ENCODE measurements at regions not wholly inside any gene's neighbourhood (a gene's known extent, or its start where the extent isn't known, plus 50 kb on each side); places are given as distances from the start of the nearest gene placed in this dataset.
A peak's percentile ranks its signal among the peaks of the same experiment; 100 is the strongest.

DNA sequence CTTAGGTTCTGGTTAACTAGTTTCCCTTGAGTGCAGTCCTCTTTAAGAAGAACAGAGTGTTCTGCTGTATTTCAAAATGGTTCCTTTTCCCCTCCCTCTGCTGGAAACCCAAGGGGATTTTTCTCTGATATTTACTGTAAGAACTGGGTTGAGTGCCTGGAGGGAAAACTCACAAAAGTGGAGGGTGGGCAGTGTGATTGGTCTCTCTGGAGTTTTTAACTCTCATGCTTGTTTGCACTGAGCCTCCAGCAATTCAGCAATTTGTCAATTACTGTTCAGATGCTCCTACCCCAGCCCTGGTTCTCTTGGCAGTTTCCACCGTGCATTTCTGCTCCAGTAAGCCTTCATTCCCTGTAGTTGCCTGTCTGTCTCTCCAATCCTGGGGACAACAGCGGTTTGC, 273.4 kb upstream of the SORCS1 start:
- peaks cover 1% of the 10 kb centered on the region for H3K9me3 ChIP-seq (ENCODE audit: control insufficient read depth, low read length)
- no peaks in the 10 kb centered on the region for H3K27me3 ChIP-seq (ENCODE audit: control insufficient read depth in 1 of 2, insufficient read depth in 2 of 2, low read length in 1 of 2)
- no peak overlapping the region for H3K4me3 ChIP-seq (ENCODE audit: low read length in 2 of 2)
- no peaks in the 10 kb centered on the region for H3K36me3 ChIP-seq (ENCODE audit: control insufficient read depth in 1 of 2, insufficient read depth in 2 of 2, low read length in 1 of 2)
- intact Hi-C loops (cut with DNase I) = no loop called here
- DNase-seq (no peak), ATAC-seq (ENCODE audit: low FRiP score) (no peak)
- H3K4me1 ChIP-seq (ENCODE audit: control insufficient read depth in 1 of 2, insufficient read depth in 2 of 2, low read length in 2 of 2) = no peaks in the 10 kb centered on the region
- no peak overlapping the region for H3K27ac ChIP-seq (ENCODE audit: low read depth in 1 of 2, low read length in 2 of 2)
- WGBS, 2 donors = 42 to 54% methylated on average over 2 of the region's 2 CpGs

DNA sequence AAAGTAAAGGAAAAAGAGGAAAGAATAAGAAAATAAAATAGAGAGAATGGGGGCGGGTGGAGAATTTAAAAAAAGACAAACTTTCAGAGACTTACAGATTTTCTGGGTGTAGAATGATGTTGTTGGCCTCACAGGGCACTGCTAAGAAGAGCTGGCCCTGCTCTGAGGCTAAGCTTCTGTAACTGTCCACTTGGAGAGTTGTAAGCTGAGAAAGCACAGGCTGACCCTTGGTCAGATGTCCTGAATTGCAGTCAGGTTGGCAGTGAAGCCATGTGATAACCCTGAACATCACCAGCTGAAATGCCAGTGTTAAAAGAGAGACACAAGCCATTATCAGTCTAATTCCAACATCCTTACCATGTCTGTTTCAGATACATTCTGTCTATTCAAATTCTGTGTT, 272.1 kb upstream of the SORCS1 start:
- Histone ChIP-seq H3K27ac (ENCODE audit: low read depth in 1 of 2, low read length in 2 of 2) (no peak overlapping the region), H3K36me3 (ENCODE audit: control insufficient read depth in 1 of 2, insufficient read depth in 2 of 2, low read length in 1 of 2) (no peaks in the 10 kb centered on the region), H3K4me1 (ENCODE audit: control insufficient read depth in 1 of 2, insufficient read depth in 2 of 2, low read length in 2 of 2) (no peaks in the 10 kb centered on the region), H3K9me3 (ENCODE audit: control insufficient read depth, low read length) (peaks cover 1% of the 10 kb centered on the region), H3K27me3 (ENCODE audit: control insufficient read depth in 1 of 2, insufficient read depth in 2 of 2, low read length in 1 of 2) (no peaks in the 10 kb centered on the region), H3K4me3 (ENCODE audit: low read length in 2 of 2) (no peak overlapping the region)
- ATAC-seq (ENCODE audit: low FRiP score) = no peak
- DNase-seq = no peak
- intact Hi-C loops (cut with DNase I) = no loop called here
- 82 to 84% methylated on average over 1 of the region's 1 CpG for WGBS, 2 donors

- 94 to 98% methylated on average over 5 of the region's 5 CpGs for WGBS, 2 donors
- H3K27me3 ChIP-seq (ENCODE audit: control insufficient read depth in 1 of 2, insufficient read depth in 2 of 2, low read length in 1 of 2) = no peaks in the 10 kb centered on the region
- no peaks in the 10 kb centered on the region for H3K4me1 ChIP-seq (ENCODE audit: control insufficient read depth in 1 of 2, insufficient read depth in 2 of 2, low read length in 2 of 2)
- intact Hi-C loops (cut with DNase I) = no loop called here
- ATAC-seq (ENCODE audit: low FRiP score) = no peak
- H3K36me3 ChIP-seq (ENCODE audit: control insufficient read depth in 1 of 2, insufficient read depth in 2 of 2, low read length in 1 of 2) = no peaks in the 10 kb centered on the region
- H3K4me3 ChIP-seq (ENCODE audit: low read length in 2 of 2) = no peak overlapping the region
- H3K9me3 ChIP-seq (ENCODE audit: control insufficient read depth, low read length) = peaks cover 1% of the 10 kb centered on the region
- DNase-seq = no peak
- H3K27ac ChIP-seq (ENCODE audit: low read depth in 1 of 2, low read length in 2 of 2) = no peak overlapping the region
Observed at GRCh38 chr10:107434854-107435253, 270.3 kb upstream of the SORCS1 start.

GRCh38 chr10:107434201-107434600, 269.7 kb upstream of the SORCS1 start:
- WGBS, 2 donors = 87% methylated on average over 1 of the region's 1 CpG
- Histone ChIP-seq H3K36me3 (ENCODE audit: control insufficient read depth in 1 of 2, insufficient read depth in 2 of 2, low read length in 1 of 2) (no peaks in the 10 kb centered on the region), H3K27ac (ENCODE audit: low read depth in 1 of 2, low read length in 2 of 2) (no peak overlapping the region), H3K27me3 (ENCODE audit: control insufficient read depth in 1 of 2, insufficient read depth in 2 of 2, low read length in 1 of 2) (no peaks in the 10 kb centered on the region), H3K4me1 (ENCODE audit: control insufficient read depth in 1 of 2, insufficient read depth in 2 of 2, low read length in 2 of 2) (no peaks in the 10 kb centered on the region), H3K4me3 (ENCODE audit: low read length in 2 of 2) (no peak overlapping the region), H3K9me3 (ENCODE audit: control insufficient read depth, low read length) (peaks cover 1% of the 10 kb centered on the region)
- DNase-seq (no peak), ATAC-seq (ENCODE audit: low FRiP score) (no peak)
- intact Hi-C loops (cut with DNase I) = no loop called here

DNA sequence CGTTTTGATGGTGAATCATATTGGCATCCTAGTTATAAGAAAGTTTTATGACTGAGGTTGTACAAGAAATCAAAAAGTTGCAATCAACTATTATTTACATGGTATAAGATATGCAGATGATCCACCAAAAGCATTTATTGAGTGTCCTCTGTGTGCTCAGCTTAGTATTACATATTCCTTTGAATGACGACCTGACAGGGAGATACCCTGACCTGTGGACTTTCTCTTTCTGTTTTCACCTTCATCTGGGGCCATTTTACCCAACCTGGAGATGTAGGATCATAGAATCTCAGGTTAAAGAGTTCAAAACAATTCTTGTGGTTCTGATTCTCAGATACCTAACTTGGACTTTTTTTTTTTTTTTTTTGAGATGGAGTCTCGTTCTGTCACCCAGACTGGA, 269.1 kb upstream of the SORCS1 start:
- 59 to 70% methylated on average over 3 of the region's 3 CpGs for WGBS, 2 donors
- Histone ChIP-seq H3K27me3 (ENCODE audit: control insufficient read depth in 1 of 2, insufficient read depth in 2 of 2, low read length in 1 of 2) (no peaks in the 10 kb centered on the region), H3K4me1 (ENCODE audit: control insufficient read depth in 1 of 2, insufficient read depth in 2 of 2, low read length in 2 of 2) (no peaks in the 10 kb centered on the region), H3K4me3 (ENCODE audit: low read length in 2 of 2) (no peak overlapping the region), H3K27ac (ENCODE audit: low read depth in 1 of 2, low read length in 2 of 2) (no peak overlapping the region), H3K9me3 (ENCODE audit: control insufficient read depth, low read length) (peaks cover 1% of the 10 kb centered on the region), H3K36me3 (ENCODE audit: control insufficient read depth in 1 of 2, insufficient read depth in 2 of 2, low read length in 1 of 2) (no peaks in the 10 kb centered on the region)
- ATAC-seq (ENCODE audit: low FRiP score) = no peak
- no peak for DNase-seq
- intact Hi-C loops (cut with DNase I) = no loop called here

DNA sequence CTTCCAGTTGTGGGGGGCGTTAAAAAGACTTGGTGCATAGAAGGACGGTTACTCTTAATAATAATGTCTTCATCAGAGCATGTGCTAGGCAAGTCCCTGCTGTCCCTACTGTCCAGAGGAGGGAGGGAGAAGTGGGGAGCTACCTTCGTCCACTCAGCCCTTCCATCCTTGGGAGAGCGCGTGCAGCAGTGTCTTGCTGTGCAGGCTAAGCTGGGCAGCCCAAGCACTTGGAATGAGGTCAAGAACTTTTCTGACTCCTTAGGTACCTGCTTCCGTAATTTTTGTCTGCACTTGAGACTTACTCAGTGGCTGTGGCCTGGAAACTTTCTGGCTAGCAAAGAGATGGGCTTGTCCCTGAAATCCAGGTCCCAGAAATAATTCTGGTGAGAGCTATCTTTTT, 265.9 kb upstream of the SORCS1 start:
- no peaks in the 10 kb centered on the region for H3K36me3 ChIP-seq (ENCODE audit: control insufficient read depth in 1 of 2, insufficient read depth in 2 of 2, low read length in 1 of 2)
- 87 to 91% methylated on average over 6 of the region's 6 CpGs for WGBS, 2 donors

DNA sequence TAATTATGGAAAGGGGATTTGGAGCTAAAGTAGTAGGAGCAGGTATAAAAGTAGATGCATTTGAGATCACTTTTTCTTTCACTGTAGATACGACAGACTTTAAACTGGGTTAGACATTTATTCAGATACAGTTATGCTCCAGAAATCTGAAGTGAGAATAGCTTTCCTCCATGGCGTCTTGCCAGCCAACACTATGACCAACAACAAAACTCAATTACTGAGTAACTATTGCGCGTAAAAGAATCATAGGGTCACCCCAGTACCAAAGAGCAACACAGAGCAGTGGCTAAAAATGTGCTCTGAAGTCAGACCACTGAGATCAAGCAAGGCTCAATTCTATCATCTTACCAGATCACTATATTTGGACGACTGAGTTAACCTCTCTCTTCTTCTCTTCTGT, 262.5 kb upstream of the SORCS1 start:
- no peaks in the 10 kb centered on the region for H3K9me3 ChIP-seq (ENCODE audit: control insufficient read depth, low read length)
- no peaks in the 10 kb centered on the region for H3K27me3 ChIP-seq (ENCODE audit: control insufficient read depth in 1 of 2, insufficient read depth in 2 of 2, low read length in 1 of 2)
- H3K27ac ChIP-seq (ENCODE audit: low read depth in 1 of 2, low read length in 2 of 2) = no peak overlapping the region
- no peak overlapping the region for H3K4me3 ChIP-seq (ENCODE audit: low read length in 2 of 2)
- H3K4me1 ChIP-seq (ENCODE audit: control insufficient read depth in 1 of 2, insufficient read depth in 2 of 2, low read length in 2 of 2) = peaks cover 0 to 3% of the 10 kb centered on the region in 2 donors
- DNase-seq (no peak), ATAC-seq (ENCODE audit: low FRiP score) (no peak)
- intact Hi-C loops (cut with DNase I) = no loop called here
- H3K36me3 ChIP-seq (ENCODE audit: control insufficient read depth in 1 of 2, insufficient read depth in 2 of 2, low read length in 1 of 2) = no peaks in the 10 kb centered on the region
- WGBS, 2 donors = 79 to 82% methylated on average over 5 of the region's 5 CpGs

More for the DNA sequence above, 265.9 kb upstream of the SORCS1 start:
- H3K4me1 ChIP-seq (ENCODE audit: control insufficient read depth in 1 of 2, insufficient read depth in 2 of 2, low read length in 2 of 2) = peaks cover 0 to 3% of the 10 kb centered on the region in 2 donors
- no peak overlapping the region for H3K4me3 ChIP-seq (ENCODE audit: low read length in 2 of 2)
- no peaks in the 10 kb centered on the region for H3K27me3 ChIP-seq (ENCODE audit: control insufficient read depth in 1 of 2, insufficient read depth in 2 of 2, low read length in 1 of 2)
- no peak overlapping the region for H3K27ac ChIP-seq (ENCODE audit: low read depth in 1 of 2, low read length in 2 of 2)
- DNase-seq (no peak), ATAC-seq (ENCODE audit: low FRiP score) (no peak)
- intact Hi-C loops (cut with DNase I) = no loop called here
- H3K9me3 ChIP-seq (ENCODE audit: control insufficient read depth, low read length) = no peaks in the 10 kb centered on the region

- Histone ChIP-seq H3K27ac (ENCODE audit: low read depth in 1 of 2, low read length in 2 of 2) (no peak overlapping the region), H3K36me3 (ENCODE audit: control insufficient read depth in 1 of 2, insufficient read depth in 2 of 2, low read length in 1 of 2) (no peaks in the 10 kb centered on the region), H3K27me3 (ENCODE audit: control insufficient read depth in 1 of 2, insufficient read depth in 2 of 2, low read length in 1 of 2) (no peaks in the 10 kb centered on the region), H3K4me1 (ENCODE audit: control insufficient read depth in 1 of 2, insufficient read depth in 2 of 2, low read length in 2 of 2) (peaks cover 0 to 3% of the 10 kb centered on the region in 2 donors), H3K9me3 (ENCODE audit: control insufficient read depth, low read length) (no peaks in the 10 kb centered on the region), H3K4me3 (ENCODE audit: low read length in 2 of 2) (no peak overlapping the region)
- DNase-seq (no peak), ATAC-seq (ENCODE audit: low FRiP score) (no peak)
- WGBS, 2 donors = 56 to 57% methylated on average over 9 of the region's 9 CpGs
- intact Hi-C loops (cut with DNase I) = no loop called here
Observed at GRCh38 chr10:107425931-107426553, 261.5 kb upstream of the SORCS1 start.

DNA sequence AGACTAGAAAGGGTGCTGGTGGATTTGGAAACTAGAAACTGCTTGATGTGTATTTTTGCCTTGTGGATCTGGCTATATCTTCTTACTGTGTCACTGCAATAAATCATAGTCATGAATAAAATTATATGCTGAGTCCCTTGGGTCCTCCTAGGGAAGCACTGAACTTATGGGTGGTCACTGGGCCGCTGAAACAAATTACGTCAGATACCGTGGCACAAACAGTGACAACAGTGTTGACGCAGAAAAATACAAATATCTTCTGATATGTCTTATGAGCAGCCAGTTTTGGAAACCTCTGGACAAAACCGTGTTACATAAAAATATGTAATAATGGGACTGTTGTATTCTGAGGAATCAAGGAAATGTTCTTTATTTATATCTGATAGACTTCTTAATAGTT, 260.1 kb upstream of the SORCS1 start:
- Histone ChIP-seq H3K27ac (ENCODE audit: low read depth in 1 of 2, low read length in 2 of 2) (no peak overlapping the region), H3K9me3 (ENCODE audit: control insufficient read depth, low read length) (no peaks in the 10 kb centered on the region), H3K4me1 (ENCODE audit: control insufficient read depth in 1 of 2, insufficient read depth in 2 of 2, low read length in 2 of 2) (peaks cover 0 to 3% of the 10 kb centered on the region in 2 donors), H3K4me3 (ENCODE audit: low read length in 2 of 2) (no peak overlapping the region), H3K36me3 (ENCODE audit: control insufficient read depth in 1 of 2, insufficient read depth in 2 of 2, low read length in 1 of 2) (no peaks in the 10 kb centered on the region), H3K27me3 (ENCODE audit: control insufficient read depth in 1 of 2, insufficient read depth in 2 of 2, low read length in 1 of 2) (no peaks in the 10 kb centered on the region)
- 43 to 53% methylated on average over 5 of the region's 5 CpGs for WGBS, 2 donors
- intact Hi-C loops (cut with DNase I) = no loop called here
- DNase-seq (no peak), ATAC-seq (ENCODE audit: low FRiP score) (peak; percentile 10)
